Urinary bladder (tissue), 3 donors: ENCODE measurements at regions not wholly inside any gene's neighbourhood (a gene's known extent, or its start where the extent isn't known, plus 50 kb on each side); places are given as distances from the start of the nearest gene placed in this dataset.
"Not testable (repeated sequence)": the region's sequence is repeated elsewhere in the genome, so short reads cannot be mapped to it uniquely, and the experiment has no call there.

Experiments used
- DNase-seq: peaks from one replicate; pipeline ENCODE4 v3.0.0-alpha.2; 2015; ENCODE audit errors: extremely low spot score
- H3K27ac ChIP-seq: one replicate; pipeline ENCODE4 v1.5.1; 2013; ENCODE audit warnings: low read depth, mild to moderate bottlenecking, moderate library complexity
- H3K36me3 ChIP-seq: one replicate; pipeline ENCODE4 v1.6.1; 2013; ENCODE audit warnings: mild to moderate bottlenecking, moderate library complexity; ENCODE audit not compliant: insufficient read depth
- H3K4me1 ChIP-seq: one replicate; pipeline ENCODE4 v1.6.1; 2013; ENCODE audit warnings: mild to moderate bottlenecking, moderate library complexity; ENCODE audit not compliant: insufficient read depth
- H3K4me3 ChIP-seq: one replicate; pipeline ENCODE4 v1.5.1; 2013; ENCODE audit warnings: low read depth, low read length
- WGBS: extraction: QIAGEN DNeasy Blood & Tissue Kit; methylation state at CpG from one replicate; pipeline ENCODE4 v1.1.7; 2013; 5-methylcytosine and 5-hydroxymethylcytosine counted together
- donor health status: healthy with polysubstance abuse.
- donor health status: healthy.

- not testable (repeated sequence) for H3K4me3 ChIP-seq, H3K4me1 ChIP-seq, H3K27ac ChIP-seq, DNase-seq, H3K36me3 ChIP-seq
- 83% methylated on average over 5 of the region's 5 CpGs for WGBS
Measured at GRCh38 chr5:177941386-177941785, 54.7 kb downstream of the PROP1 start.

DNA sequence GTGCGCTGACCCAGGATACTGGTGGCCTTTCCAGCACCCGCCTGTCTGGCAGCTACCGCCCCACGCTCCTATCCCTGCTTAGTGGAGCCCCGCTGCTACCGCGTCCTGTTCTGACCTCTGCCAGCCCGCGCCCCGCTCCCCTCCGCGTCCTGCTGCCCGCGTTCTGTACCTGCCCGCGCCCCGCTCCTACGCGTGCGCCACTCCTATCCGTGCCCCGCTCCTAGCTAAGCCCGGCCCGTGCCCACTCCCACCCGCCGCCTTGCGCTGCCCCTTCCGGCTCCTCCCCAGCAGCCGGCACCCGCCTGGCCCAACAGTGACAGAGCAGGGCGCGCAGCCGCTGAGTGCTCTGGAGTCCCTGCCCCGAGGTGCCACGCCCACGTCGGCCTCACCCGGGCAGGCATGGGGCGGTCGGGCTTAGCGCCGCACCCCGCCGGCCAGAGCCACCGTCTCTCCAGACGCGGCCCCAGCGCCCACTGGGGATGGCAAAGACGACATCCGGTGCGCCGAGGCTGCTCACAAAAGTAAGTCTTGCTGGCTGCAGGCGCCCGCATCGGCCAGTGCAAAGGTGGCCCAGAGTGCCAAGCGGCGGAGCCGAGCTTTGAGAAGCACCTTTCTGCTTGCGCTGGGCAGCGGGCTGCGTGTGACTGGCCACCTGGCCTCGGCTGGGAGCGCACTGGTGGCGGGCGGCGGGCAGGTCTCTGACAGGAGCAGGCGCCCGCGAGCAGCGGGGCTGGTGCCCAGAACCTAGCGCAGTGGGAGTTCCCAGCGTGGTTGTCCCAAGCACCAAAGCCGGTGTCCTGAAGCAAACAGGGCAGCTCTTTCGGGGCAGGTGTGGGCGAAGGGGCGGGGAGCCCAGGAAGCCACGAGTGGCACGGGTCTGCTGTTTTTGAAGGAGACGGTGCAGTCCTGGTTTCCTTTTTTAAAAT is 56.5 kb downstream of the PROP1 start:
- H3K4me3 ChIP-seq, H3K27ac ChIP-seq, DNase-seq, H3K36me3 ChIP-seq, H3K4me1 ChIP-seq: not testable (repeated sequence)
- 11% methylated on average over 73 of the region's 79 CpGs for WGBS

- not testable (repeated sequence) for H3K36me3 ChIP-seq, H3K27ac ChIP-seq, H3K4me3 ChIP-seq, DNase-seq, H3K4me1 ChIP-seq
- WGBS, result 20% methylated on average over 7 of the region's 7 CpGs
Measured at GRCh38 chr5:177938767-177939166, 57.3 kb downstream of the PROP1 start.

- not testable (repeated sequence) for H3K4me3 ChIP-seq, H3K36me3 ChIP-seq, DNase-seq, H3K4me1 ChIP-seq, H3K27ac ChIP-seq
Measured at GRCh38 chr5:177934233-177934632, 61.8 kb downstream of the PROP1 start.

- not testable (repeated sequence) for H3K4me1 ChIP-seq, DNase-seq, H3K36me3 ChIP-seq, H3K4me3 ChIP-seq, H3K27ac ChIP-seq
- 38% methylated on average over 19 of the region's 19 CpGs for WGBS
Measured at GRCh38 chr5:177930269-177931022, 65.6 kb downstream of the PROP1 start.

- not testable (repeated sequence) for H3K36me3 ChIP-seq, H3K4me3 ChIP-seq, DNase-seq, H3K27ac ChIP-seq, H3K4me1 ChIP-seq
- WGBS, result 73% methylated on average over 9 of the region's 9 CpGs
Measured at GRCh38 chr5:177929618-177930017, 66.4 kb downstream of the PROP1 start.

DNA sequence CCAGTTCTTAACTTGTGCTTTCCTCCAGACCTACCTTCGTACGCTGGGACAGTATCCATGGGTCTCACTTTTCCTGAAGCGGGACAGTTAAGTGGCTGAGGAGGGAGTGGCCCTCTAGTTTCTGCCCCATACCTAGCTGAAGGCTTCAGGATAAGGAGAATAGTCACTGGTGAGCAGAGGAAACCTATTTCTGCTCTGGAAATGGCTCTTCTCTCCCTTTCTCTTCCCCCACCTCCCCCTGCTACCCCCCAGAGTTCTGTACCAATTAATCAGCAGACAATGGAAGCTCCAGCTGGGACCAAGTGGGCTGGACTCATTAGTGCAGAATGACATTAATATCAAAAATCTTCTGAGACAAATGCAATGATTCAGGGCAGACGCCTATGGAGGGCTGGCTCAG is 68.5 kb downstream of the PROP1 start:
- not testable (repeated sequence) for H3K36me3 ChIP-seq, H3K27ac ChIP-seq, H3K4me1 ChIP-seq, DNase-seq, H3K4me3 ChIP-seq
- WGBS, result no CpG with 5 or more reads among the region's 4 CpGs

DNA sequence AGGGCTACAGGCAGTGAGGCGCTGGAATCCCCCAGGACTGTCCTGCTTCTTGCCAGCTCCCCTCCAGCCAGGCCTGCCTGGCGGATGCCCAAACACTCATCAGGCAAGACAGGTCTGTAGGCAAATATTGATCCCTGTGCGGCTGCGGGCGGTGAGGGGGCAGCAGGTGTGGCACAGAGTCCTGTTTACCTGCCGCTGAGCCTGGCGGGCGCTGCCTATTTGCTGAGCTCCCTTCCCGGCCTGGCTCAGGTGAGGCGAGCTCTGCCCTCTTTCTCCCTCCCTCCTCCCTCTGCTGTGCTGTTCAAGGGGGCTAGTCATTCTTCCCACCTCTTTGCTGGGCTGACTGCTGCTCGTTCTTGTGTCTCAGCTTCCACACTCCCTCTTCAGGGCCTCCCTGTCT is 71.5 kb downstream of the PROP1 start:
- WGBS, result 69% methylated on average over 3 of the region's 11 CpGs
- DNase-seq, H3K36me3 ChIP-seq, H3K4me1 ChIP-seq, H3K27ac ChIP-seq, H3K4me3 ChIP-seq: not testable (repeated sequence)

DNA sequence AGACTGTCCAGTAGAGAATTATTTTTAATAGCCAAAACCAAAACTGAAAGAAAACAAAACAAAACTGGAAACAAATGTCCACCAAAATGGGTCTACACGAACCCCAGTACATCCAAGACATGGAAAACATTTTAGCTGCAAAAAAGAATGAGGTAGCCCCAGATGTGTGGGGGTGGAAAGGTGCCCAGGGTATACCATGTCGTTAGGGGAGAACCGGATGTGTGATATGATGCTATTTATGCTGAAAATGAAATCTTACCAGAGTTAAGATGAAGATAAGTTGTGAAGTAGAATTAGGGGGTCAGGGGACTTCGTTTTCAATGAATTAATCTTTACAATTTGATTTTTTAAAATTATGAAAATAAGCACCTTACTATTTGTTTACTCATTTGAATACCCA is 72.2 kb downstream of the PROP1 start:
- not testable (repeated sequence) for DNase-seq, H3K36me3 ChIP-seq, H3K27ac ChIP-seq, H3K4me1 ChIP-seq, H3K4me3 ChIP-seq
- 43% methylated on average over 3 of the region's 4 CpGs for WGBS

- not testable (repeated sequence) for DNase-seq, H3K27ac ChIP-seq, H3K4me1 ChIP-seq, H3K36me3 ChIP-seq, H3K4me3 ChIP-seq
- WGBS, result 64% methylated on average over 2 of the region's 5 CpGs
Measured at GRCh38 chr5:177923189-177923588, 72.9 kb downstream of the PROP1 start.

DNA sequence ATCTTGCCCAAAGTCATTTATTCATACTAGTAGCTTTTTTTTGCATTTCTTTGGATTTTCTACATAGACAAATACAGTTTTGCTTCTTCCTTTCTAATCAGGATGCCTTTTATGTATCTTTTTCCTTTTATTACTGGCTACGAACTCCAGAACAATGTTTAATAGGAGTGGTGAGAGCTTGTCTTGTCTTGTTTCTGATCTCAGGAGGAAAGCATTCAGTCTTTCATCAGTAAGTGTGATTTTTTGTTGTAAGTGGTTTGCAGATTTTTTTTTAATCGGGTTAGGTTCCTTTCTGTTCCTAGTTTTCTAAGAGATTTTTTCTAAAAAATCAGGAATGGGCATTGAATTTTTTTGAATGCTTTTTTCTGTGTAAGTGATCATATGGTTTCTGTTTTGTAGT is 86.8 kb downstream of the PROP1 start:
- not testable (repeated sequence) for H3K36me3 ChIP-seq, DNase-seq, H3K4me3 ChIP-seq, H3K27ac ChIP-seq, H3K4me1 ChIP-seq
- WGBS, result 51% methylated on average over 2 of the region's 2 CpGs

GRCh38 chr5:177902806-177903205 is 93.2 kb downstream of the PROP1 start:
- not testable (repeated sequence) for H3K36me3 ChIP-seq, DNase-seq, H3K4me3 ChIP-seq, H3K27ac ChIP-seq, H3K4me1 ChIP-seq
- 90% methylated on average over 2 of the region's 3 CpGs for WGBS

- not testable (repeated sequence) for H3K4me1 ChIP-seq, H3K27ac ChIP-seq, DNase-seq, H3K36me3 ChIP-seq, H3K4me3 ChIP-seq
- WGBS, result 95% methylated on average over 4 of the region's 6 CpGs
Measured at GRCh38 chr5:177900066-177900465, 96.0 kb downstream of the PROP1 start.
